DMS53 treated with DMSO at 0.1 percent for 48 hours (cell line): ENCODE measurements at regions not wholly inside any gene's neighbourhood (a gene's known extent, or its start where the extent isn't known, plus 50 kb on each side); places are given as distances from the start of the nearest gene placed in this dataset.

ENCODE experiments used
- DNase-seq: peaks from one replicate; lab custom pipeline; 2025; ENCODE audit not compliant: unreplicated experiment; lab: John Stamatoyannopoulos, UW

GRCh38 chr15:62816342-62817069 is 226.0 kb upstream of the TPM1 start:
- DNase-seq: no peak

GRCh38 chr15:62818691-62819090 is 223.9 kb upstream of the TPM1 start:
- no peak for DNase-seq

GRCh38 chr15:62821384-62822131 is 221.0 kb upstream of the TPM1 start:
- no peak for DNase-seq

GRCh38 chr15:62822228-62822627 is 220.3 kb upstream of the TPM1 start:
- no peak for DNase-seq

- DNase-seq: no peak
Observed at GRCh38 chr15:62823561-62823960, 219.0 kb upstream of the TPM1 start.

- DNase-seq: no peak
Observed at GRCh38 chr15:62824111-62825015, 218.2 kb upstream of the TPM1 start.

- no peak for DNase-seq
Observed at GRCh38 chr15:62825191-62825590, 217.4 kb upstream of the TPM1 start.

GRCh38 chr15:62826561-62826960 is 216.0 kb upstream of the TPM1 start:
- no peak for DNase-seq

- no peak for DNase-seq
Observed at GRCh38 chr15:62828364-62828763, 214.2 kb upstream of the TPM1 start.

GRCh38 chr15:62832231-62832630 is 210.3 kb upstream of the TPM1 start:
- no peak for DNase-seq

- DNase-seq: no peak
Observed at GRCh38 chr15:62833646-62834045, 208.9 kb upstream of the TPM1 start.

- no peak for DNase-seq
Observed at GRCh38 chr15:62834686-62835329, 207.7 kb upstream of the TPM1 start.

- DNase-seq: no peak
Observed at GRCh38 chr15:62835351-62835750, 207.2 kb upstream of the TPM1 start.

GRCh38 chr15:62835762-62836161 is 206.8 kb upstream of the TPM1 start:
- DNase-seq: no peak

- DNase-seq: no peak
Observed at GRCh38 chr15:62840526-62841268, 201.8 kb upstream of the TPM1 start.

GRCh38 chr15:62841269-62841628 is 201.3 kb upstream of the TPM1 start:
- DNase-seq: no peak

GRCh38 chr15:62841891-62842559 is 200.5 kb upstream of the TPM1 start:
- DNase-seq: no peak

- DNase-seq: no peak
Observed at GRCh38 chr15:62843311-62843710, 199.2 kb upstream of the TPM1 start.

- no peak for DNase-seq
Observed at GRCh38 chr15:62844564-62845240, 197.8 kb upstream of the TPM1 start.
